ENCODE measurements at regions not wholly inside any gene's neighbourhood (a gene's known extent, or its start where the extent isn't known, plus 50 kb on each side); places are given as distances from the start of the nearest gene placed in this dataset.

DNA sequence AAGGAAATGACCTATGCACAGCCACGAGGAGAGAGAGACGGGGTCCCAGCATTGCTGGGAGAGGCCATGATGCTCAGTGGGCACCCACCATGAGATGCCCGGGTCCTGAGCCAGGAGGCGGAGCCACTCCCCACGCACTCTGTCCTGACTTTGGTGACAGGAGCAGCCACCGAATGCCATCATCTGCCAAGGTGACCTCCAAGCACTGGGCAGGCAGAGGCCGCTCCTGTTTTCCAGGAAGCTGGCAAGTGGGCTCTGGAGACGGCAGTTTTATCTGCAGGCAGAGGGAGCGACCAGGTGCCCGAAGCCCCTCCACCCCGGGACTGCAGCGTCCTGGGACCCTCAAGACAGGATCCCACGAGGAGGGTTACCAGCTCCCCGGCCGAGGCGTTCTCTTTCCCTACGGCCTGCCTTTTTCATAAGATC, 453.9 kb downstream of the BRD1 start:
- ATAC-seq (ENCODE audit: insufficient number of reproducible peaks, low FRiP score, low read depth) (no peak), DNase-seq (ENCODE audit: low spot score) (no peak)
- no peaks in the 10 kb centered on the region for H3K36me3 ChIP-seq
- H3K27ac ChIP-seq = no peak overlapping the region
- no peaks in the 10 kb centered on the region for H3K4me1 ChIP-seq (ENCODE audit: control insufficient read depth in 1 of 2, low read depth in 2 of 2)
- no peaks in the 10 kb centered on the region for H3K27me3 ChIP-seq (replicated peaks; ENCODE audit: insufficient read depth)
- no peak overlapping the region for H3K4me3 ChIP-seq
- no peak for TF ChIP-seq CTCF (IDR thresholded peaks at IDR 0.05)
- no peaks in the 10 kb centered on the region for H3K9me3 ChIP-seq

GRCh38 chr22:49373289-49373666, 454.4 kb downstream of the BRD1 start:
- DNase-seq (ENCODE audit: low spot score) (no peak), ATAC-seq (ENCODE audit: insufficient number of reproducible peaks, low FRiP score, low read depth) (no peak)
- Histone ChIP-seq H3K9me3 (no peaks in the 10 kb centered on the region), H3K27ac (no peak overlapping the region), H3K27me3 (replicated peaks; ENCODE audit: insufficient read depth) (no peaks in the 10 kb centered on the region), H3K4me1 (ENCODE audit: control insufficient read depth in 1 of 2, low read depth in 2 of 2) (no peaks in the 10 kb centered on the region), H3K4me3 (no peak overlapping the region), H3K36me3 (no peaks in the 10 kb centered on the region)
- no peak for TF ChIP-seq CTCF (IDR thresholded peaks at IDR 0.05)

DNA sequence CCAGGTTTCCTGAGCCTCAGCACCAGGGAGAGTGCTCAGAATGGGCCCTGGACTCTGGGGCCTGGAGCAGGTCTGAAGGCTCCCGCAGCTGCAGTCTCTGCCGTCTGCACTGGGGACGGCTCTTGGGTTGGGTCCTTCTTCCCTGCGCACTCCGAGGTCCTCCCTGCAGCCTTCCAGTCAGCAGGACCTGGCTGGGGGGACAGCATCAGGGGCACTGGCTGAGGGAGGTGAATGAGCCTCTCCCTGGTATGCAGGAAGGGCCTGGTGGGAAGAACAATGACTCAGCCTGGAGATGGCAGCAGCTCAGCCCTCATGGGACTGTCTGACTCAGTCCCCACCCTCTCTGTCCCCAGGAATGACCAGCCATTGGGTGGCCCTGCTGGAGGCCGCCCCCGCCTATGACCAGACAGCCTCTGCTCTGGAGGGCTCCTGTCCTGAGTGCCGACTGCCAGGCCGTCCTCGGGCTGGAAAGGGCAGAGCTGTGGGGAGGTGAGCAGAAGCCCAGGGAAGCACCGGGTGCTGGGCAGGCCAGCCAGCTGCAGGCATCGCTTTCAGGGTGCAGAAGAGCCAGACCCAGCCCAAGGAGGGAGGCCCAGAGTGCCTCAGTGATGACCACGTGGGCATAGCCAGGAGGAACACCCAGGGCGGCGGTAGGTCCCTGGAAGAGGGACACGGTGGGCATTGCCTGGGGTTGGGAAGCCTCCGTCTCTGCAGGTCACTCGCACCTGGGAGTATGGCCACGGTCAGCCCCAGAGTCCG, 455.0 kb downstream of the BRD1 start:
- H3K9me3 ChIP-seq = no peaks in the 10 kb centered on the region
- no peak for DNase-seq (ENCODE audit: low spot score)
- H3K27ac ChIP-seq = no peak overlapping the region
- TF ChIP-seq CTCF (IDR thresholded peaks at IDR 0.05) = no peak
- H3K4me3 ChIP-seq = no peak overlapping the region
- no peak for ATAC-seq (ENCODE audit: insufficient number of reproducible peaks, low FRiP score, low read depth)
- no peaks in the 10 kb centered on the region for H3K36me3 ChIP-seq
- H3K27me3 ChIP-seq (replicated peaks; ENCODE audit: insufficient read depth) = no peaks in the 10 kb centered on the region
- no peaks in the 10 kb centered on the region for H3K4me1 ChIP-seq (ENCODE audit: control insufficient read depth in 1 of 2, low read depth in 2 of 2)

DNA sequence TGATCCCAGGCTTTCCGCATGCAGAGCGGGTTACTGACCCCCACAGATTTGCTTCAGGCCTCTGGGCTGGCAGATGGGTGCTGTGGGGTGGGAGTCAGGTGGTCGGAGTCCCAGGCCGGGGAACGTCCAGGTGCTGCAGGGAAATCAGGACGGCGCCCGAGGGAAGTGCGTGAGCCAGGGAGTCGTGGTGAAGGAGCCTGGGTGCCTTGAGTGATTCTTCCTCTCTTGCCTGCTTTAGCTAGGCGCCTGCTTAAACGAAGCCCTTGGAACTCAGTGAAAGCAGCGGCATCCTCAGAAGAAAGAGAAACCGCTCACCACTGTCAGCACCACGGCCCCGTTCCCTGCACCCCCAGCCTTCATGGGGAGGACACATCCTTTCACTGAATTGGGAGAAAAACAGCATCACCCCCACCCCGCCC, 455.6 kb downstream of the BRD1 start:
- TF ChIP-seq CTCF (IDR thresholded peaks at IDR 0.05) = no peak
- Histone ChIP-seq H3K27me3 (replicated peaks; ENCODE audit: insufficient read depth) (no peaks in the 10 kb centered on the region), H3K36me3 (no peaks in the 10 kb centered on the region), H3K4me1 (ENCODE audit: control insufficient read depth in 1 of 2, low read depth in 2 of 2) (no peaks in the 10 kb centered on the region), H3K9me3 (no peaks in the 10 kb centered on the region), H3K4me3 (no peak overlapping the region), H3K27ac (no peak overlapping the region)
- ATAC-seq (ENCODE audit: insufficient number of reproducible peaks, low FRiP score, low read depth) (no peak), DNase-seq (ENCODE audit: low spot score) (no peak)

DNA sequence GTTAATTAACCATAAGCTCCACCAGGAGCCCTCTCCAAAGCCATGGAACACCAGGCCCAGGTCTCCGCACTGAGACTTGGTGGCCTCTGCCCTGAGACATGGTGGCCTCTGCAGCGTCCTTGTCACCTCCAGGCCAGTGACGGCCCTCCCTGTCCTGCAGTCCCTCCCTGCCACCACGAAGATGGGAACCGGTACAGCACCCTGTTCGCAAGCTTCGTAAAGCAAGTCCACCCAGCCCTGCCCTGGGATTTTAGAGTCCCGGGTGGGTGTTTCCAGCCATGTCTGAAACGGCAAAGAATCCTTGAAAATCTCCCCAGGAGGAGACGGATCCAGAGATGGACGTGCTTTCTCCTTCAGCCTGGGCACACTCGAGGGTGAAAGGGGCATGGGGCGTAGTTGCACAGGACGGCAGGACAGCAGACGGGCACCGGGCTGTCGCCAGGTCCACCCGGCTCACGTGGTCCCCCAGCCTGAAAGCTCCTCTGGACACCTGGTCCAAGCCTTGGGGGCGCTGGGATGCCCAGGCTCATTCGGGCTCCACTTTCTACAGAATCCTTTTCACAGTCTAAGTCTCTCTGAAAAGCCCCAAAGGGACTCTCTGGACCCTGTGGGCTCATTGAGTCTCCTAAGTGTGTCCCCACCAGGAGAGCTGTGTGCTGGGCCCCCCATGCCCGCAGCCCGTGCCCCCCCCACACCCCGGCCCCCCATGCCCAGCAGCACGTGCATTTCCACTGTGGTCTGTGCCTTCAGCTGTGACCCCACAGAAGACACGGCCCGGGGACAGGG, 456.2 kb downstream of the BRD1 start:
- no peaks in the 10 kb centered on the region for H3K27me3 ChIP-seq (replicated peaks; ENCODE audit: insufficient read depth)
- no peak for DNase-seq (ENCODE audit: low spot score)
- no peaks in the 10 kb centered on the region for H3K9me3 ChIP-seq
- no peak overlapping the region for H3K4me3 ChIP-seq
- H3K4me1 ChIP-seq (ENCODE audit: control insufficient read depth in 1 of 2, low read depth in 2 of 2) = no peaks in the 10 kb centered on the region
- TF ChIP-seq CTCF (IDR thresholded peaks at IDR 0.05) = no peak
- no peak for ATAC-seq (ENCODE audit: insufficient number of reproducible peaks, low FRiP score, low read depth)
- H3K36me3 ChIP-seq = no peaks in the 10 kb centered on the region
- H3K27ac ChIP-seq = no peak overlapping the region
